ENCODE measurements at regions not wholly inside any gene's neighbourhood (a gene's known extent, or its start where the extent isn't known, plus 50 kb on each side); places are given as distances from the start of the nearest gene placed in this dataset.

DNA sequence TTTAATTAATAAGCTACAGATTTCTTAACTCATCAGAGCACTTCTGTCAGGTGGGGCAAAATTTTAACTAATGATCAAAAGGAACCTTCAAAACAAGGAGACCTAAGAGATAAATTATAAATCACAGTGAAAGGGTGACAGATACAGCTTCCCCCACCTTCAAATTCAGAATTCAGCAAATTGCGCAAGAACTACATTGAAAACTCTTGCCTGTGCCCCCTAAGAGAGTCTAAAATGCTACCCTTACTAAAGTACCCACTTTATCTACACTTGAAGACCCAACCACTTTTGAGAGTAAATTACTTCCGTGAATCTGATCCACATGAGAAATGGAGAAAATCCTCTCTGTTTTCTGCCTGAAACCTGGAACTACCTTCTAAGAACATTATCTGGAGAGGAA, 324.9 kb downstream of the PAX3 start:
- TF ChIP-seq EZH2phosphoT487 (IDR thresholded peaks at IDR 0.05; ENCODE audit: low read depth): no peak
- TF ChIP-seq CTCF (IDR thresholded peaks at IDR 0.05; ENCODE audit: low read depth, low read length): no peak
